Mammary epithelial cell (primary cell): ENCODE measurements at regions not wholly inside any gene's neighbourhood (a gene's known extent, or its start where the extent isn't known, plus 50 kb on each side); places are given as distances from the start of the nearest gene placed in this dataset.

ENCODE experiments used
- EZH2 ChIP-seq: IDR thresholded peaks from 2 replicates; pipeline ENCODE4 v1.6.1; 2012; ENCODE audit warnings: low read length, inconsistent platforms, borderline replicate concordance
- TF ChIP-seq, protein P1 (sequence below), 2 donors: IDR thresholded peaks in 1 of 2; conservative IDR thresholded peaks in 1 of 2; 2 replicates each; pipeline ENCODE4 v1.5.1; 2011 to 2012; ENCODE audit warnings: inconsistent platforms in 2 of 2, low read length in 2 of 2, mild to moderate bottlenecking in 2 of 2, control low read depth in 1 of 2, low read depth in 1 of 2; ENCODE audit not compliant: insufficient read depth in 1 of 2; ENCODE audit errors: extremely low read depth in 1 of 2

DNA sequence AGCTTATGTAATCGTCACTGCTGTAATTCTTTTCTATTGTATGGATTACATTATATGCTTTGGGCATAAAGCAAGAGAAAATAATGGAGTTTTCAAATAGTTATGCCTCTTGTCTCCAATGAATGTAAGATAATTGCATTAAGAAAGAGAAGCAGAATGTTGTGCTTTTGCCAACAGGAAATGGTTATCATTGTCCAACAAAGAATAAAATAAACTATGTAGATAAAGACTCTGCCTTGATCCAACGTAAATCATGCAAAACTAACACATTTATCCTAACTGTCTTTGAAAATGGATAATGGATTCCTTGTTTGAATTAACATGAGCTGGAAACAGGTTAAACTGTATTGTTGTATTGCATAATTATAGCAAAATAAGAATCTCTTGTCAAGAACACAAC lies 1709.0 kb downstream of the PCDH7 start:
- TF ChIP-seq, protein P1, sequence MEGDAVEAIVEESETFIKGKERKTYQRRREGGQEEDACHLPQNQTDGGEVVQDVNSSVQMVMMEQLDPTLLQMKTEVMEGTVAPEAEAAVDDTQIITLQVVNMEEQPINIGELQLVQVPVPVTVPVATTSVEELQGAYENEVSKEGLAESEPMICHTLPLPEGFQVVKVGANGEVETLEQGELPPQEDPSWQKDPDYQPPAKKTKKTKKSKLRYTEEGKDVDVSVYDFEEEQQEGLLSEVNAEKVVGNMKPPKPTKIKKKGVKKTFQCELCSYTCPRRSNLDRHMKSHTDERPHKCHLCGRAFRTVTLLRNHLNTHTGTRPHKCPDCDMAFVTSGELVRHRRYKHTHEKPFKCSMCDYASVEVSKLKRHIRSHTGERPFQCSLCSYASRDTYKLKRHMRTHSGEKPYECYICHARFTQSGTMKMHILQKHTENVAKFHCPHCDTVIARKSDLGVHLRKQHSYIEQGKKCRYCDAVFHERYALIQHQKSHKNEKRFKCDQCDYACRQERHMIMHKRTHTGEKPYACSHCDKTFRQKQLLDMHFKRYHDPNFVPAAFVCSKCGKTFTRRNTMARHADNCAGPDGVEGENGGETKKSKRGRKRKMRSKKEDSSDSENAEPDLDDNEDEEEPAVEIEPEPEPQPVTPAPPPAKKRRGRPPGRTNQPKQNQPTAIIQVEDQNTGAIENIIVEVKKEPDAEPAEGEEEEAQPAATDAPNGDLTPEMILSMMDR (conservative IDR thresholded peaks at IDR 0.05 in 1 of 2, IDR thresholded peaks at IDR 0.05 in 1 of 2; ENCODE audit: extremely low read depth in 1 of 2, insufficient read depth in 1 of 2, low read depth in 1 of 2, low read length in 2 of 2), result no peak
- no peak for TF ChIP-seq EZH2
